ENCODE measurements at regions not wholly inside any gene's neighbourhood (a gene's known extent, or its start where the extent isn't known, plus 50 kb on each side); places are given as distances from the start of the nearest gene placed in this dataset.
"Not testable (repeated sequence)": the region's sequence is repeated elsewhere in the genome, so short reads cannot be mapped to it uniquely, and the experiment has no call there.

DNA sequence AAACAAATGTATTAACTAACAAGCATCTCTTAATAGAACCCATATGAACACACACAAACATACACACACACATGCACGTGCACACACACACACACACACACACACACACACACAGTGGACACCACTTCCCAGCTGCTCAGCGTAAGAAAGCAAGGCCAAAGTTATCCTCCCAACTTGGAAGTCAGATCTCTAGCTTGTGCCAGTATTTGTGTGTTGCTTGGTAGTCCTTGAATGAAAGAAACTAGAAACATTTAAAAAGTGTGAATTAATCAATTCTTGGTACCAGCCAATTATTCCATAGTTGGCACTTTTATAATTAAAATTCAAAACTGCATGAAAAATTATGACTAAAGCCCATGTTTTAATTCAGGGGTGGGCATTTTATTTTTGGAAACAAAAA, 178.1 kb downstream of the TMEM161B start:
- DNase-seq: no peak

- DNase-seq: no peak
Measured at GRCh38 chr5:88089719-88090390, 178.8 kb downstream of the TMEM161B start.

GRCh38 chr5:88085462-88085861, 183.2 kb downstream of the TMEM161B start:
- no peak for DNase-seq

DNA sequence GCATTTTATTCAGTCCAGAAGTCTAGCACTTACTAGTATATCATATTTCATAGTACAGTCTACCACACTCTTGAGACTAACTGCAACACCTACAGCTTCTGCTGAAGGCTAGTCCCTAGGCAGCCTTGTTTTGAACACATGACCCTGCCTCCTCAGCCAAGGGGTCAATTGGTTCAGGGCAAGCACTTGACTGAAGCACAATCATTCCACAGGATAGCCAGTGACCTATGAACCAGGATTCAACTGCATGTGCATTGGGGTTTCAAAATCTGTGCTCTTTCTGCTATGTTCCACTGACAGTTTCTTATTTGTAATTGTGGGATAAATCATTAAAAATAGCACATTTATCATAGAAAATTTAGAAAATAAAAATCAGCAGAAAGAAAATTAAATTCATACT, 186.8 kb downstream of the TMEM161B start:
- no peak for DNase-seq

- no peak for DNase-seq
Measured at GRCh38 chr5:88063813-88064212, 204.8 kb downstream of the TMEM161B start.

DNA sequence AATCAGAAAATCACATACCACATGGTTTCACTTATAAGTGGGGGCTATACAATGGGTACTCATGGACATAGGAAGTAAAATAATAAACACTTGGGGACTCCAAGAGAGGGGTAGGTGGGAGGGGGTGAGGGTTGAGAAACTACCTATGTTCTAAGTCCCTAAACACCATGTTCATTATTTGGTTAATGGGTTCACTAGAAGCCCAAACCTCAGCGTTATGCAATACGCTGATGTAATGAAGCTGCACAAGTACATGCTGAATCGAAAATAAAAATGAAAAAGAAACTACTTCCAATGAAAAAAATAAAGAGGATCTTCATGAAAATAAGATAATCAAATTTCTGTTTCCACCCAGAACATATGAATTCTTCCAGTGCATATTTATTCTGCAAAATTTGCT, 208.5 kb downstream of the TMEM161B start:
- DNase-seq: no peak

- no peak for DNase-seq
Measured at GRCh38 chr5:88058625-88059024, 210.0 kb downstream of the TMEM161B start.

GRCh38 chr5:88052468-88052867, 216.2 kb downstream of the TMEM161B start:
- not testable (repeated sequence) for DNase-seq

DNA sequence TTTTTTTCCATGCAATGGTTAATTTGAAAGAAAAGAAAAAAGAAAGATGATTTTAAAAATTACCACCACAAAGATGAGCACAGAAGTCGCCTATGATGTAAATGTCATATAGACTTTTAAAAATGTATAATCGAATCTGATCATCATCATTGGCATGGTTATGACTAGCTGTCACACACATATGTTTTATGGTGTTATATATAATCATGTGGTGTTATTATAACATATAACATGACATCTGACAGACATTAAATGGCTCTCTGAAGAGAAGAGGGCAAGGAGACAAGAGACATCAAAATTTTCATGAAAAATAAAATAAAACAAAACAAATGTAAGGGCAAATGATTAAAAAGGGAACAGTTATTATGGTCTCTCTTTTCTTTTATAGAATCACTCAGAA, 217.5 kb downstream of the TMEM161B start:
- no peak for DNase-seq

- DNase-seq: no peak
Measured at GRCh38 chr5:88049737-88050136, 218.9 kb downstream of the TMEM161B start.

DNA sequence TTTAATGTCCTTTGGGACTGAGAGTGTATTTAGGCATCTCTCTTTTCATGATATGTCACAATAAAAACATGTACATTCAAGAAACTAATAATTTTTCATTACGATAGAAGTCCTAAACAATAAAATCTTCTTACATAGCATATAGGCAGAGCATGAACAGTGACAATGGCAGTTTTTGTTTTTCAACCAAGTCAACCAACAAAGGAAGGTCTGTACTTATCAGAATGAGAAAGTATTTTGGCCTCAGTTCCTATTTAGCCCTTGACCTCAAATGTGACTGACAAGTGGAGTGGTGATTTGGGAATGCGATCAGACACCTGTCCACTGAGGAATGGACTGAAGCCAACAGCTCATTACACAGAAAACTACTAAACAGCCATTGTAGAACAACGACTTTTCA, 219.5 kb downstream of the TMEM161B start:
- DNase-seq: no peak

GRCh38 chr5:88045931-88046461, 222.6 kb downstream of the TMEM161B start:
- no peak for DNase-seq

- DNase-seq: no peak
Measured at GRCh38 chr5:88045165-88045564, 223.5 kb downstream of the TMEM161B start.

- DNase-seq: no peak
Measured at GRCh38 chr5:88034520-88034919, 234.1 kb downstream of the TMEM161B start.

GRCh38 chr5:88033191-88033590, 235.5 kb downstream of the TMEM161B start:
- no peak for DNase-seq

DNA sequence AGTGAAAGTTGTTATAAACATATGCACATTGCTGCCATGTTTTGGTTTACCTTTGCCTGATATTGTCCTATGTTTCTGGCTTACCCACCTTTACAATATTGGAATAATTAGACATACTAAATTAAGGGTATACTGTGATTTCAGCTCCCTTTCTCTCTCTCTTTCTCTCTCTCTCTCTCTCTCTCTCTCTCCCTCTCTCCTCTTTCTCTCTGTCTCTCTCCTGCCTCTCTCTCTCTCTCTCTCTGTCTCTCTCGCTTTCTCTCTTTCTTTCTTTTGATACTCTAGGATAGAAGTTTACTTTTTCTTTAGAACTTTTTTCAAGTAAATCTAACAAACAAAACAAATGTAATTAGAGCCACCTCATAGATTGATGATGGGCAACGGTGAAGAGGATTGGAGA, 239.6 kb downstream of the TMEM161B start:
- DNase-seq: no peak

- DNase-seq: no peak
Measured at GRCh38 chr5:88021141-88021540, 247.5 kb downstream of the TMEM161B start.

DNA sequence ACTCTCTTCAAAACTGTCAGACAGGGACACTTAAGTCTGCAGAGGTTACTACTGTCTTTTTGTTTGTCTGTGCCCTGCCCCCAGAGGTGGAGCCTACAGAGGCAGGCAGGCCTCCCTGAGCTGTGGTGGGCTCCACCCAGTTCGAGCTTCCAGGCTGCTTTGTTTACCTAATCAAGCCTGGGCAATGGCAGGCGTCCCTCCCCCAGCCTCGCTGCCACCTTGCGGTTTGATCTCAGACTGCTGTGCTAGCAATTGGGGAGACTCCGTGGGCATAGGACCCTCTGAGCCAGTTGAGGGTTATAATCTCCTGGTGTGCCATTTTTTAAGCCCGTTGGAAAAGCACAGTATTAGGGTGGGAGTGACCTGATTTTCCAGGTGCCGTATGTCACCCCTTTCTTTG, 253.7 kb downstream of the TMEM161B start:
- not testable (repeated sequence) for DNase-seq

DNA sequence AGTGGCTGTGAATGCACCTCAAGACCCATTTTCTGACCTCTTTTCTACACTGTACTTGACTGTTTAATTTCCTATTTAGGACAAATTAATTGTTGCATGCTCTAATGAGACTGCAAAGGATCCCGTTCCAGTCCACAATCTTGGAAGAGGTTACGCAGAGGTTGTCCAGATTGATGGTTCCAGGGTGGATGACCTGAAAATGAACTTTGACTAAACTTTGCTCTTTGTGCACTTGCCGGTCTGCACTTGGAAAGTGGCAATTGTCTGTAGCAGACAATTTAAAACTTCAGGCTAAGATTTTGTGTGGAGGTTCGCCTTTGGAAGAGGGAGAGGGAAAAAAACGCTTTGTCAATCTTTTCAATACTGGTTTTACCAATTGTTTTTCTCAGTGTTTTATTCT, 267.8 kb downstream of the TMEM161B start:
- DNase-seq: no peak

DNA sequence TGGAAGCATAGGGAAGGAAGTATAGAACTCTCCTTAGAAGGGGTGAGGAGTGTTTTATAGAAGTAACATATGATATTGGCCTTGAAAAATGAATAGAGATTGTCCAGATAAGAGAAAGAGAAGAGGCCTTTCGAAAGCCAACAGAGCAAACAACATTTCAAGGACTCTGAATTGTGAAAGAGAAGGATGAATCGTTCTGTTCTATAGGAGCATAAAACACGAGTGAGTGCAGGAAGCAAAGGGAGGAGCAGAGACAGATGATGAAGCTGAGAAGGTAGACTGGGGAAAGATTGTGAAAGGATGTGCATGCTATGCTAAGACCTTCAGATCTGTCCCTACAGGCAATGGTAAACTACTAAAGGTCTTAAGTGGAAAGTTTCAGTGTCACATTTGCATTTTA, 271.0 kb downstream of the TMEM161B start:
- no peak for DNase-seq

- DNase-seq: no peak
Measured at GRCh38 chr5:87966213-87966612, 302.4 kb downstream of the TMEM161B start.

GRCh38 chr5:87954121-87954520, 314.5 kb downstream of the TMEM161B start:
- no peak for DNase-seq

DNA sequence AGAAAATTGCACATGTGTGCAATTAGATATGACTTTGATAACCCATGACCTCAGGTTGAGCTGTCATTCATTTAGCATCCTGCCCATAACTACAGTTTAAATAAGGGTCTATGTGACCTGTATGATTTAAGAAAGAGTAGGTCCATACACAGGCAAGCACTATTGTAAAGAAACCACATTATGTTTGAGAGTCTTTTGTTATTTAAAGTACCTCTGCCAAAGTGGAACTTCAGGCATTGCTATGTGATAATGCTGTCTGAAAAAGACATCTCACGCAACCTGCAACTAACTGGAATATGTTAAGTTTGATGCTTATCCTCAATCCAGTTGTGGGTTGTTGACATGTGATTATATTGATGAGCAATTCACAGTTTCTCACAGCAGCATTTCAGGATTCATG, 317.0 kb downstream of the TMEM161B start:
- DNase-seq: no peak

GRCh38 chr5:87949676-87950631, 318.7 kb downstream of the TMEM161B start:
- DNase-seq: no peak

Data from NCI-H1694 (cell line).